ENCODE measurements at regions not wholly inside any gene's neighbourhood (a gene's known extent, or its start where the extent isn't known, plus 50 kb on each side); places are given as distances from the start of the nearest gene placed in this dataset.

DNA sequence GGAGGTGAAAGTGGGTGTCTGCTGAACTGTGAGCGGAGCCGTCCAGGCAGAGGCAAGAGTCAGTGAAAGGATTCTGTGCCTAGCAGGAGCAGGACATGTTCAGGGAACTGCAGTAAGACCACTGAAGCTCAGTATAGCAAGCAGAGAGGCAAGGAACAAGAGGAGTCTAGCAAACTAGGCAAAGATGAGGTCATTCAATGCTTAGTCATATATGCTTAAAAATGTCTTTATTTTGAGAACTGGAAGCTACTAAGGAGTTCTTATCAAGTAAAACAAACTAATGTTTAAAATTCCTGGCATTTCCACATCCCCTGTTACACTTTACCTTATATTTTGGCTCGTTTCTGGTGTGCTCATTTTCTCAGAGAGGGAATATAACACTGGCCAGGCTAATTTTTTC lies 913.4 kb downstream of the CBLN2 start:
- DNase-seq (ENCODE audit: low spot score in 2 of 2) = no peak
- Histone ChIP-seq H3K4me3 (no peak overlapping the region), H3K27me3 (no peaks in the 10 kb centered on the region), H3K36me3 (no peaks in the 10 kb centered on the region), H3K9me3 (peaks cover 4% of the 10 kb centered on the region), H3K4me1 (no peaks in the 10 kb centered on the region), H3K27ac (no peak overlapping the region)
- 71% methylated on average over 3 of the region's 3 CpGs for WGBS
- TF ChIP-seq POLR2A (IDR thresholded peaks at IDR 0.05) = no peak
- TF ChIP-seq, protein P1, sequence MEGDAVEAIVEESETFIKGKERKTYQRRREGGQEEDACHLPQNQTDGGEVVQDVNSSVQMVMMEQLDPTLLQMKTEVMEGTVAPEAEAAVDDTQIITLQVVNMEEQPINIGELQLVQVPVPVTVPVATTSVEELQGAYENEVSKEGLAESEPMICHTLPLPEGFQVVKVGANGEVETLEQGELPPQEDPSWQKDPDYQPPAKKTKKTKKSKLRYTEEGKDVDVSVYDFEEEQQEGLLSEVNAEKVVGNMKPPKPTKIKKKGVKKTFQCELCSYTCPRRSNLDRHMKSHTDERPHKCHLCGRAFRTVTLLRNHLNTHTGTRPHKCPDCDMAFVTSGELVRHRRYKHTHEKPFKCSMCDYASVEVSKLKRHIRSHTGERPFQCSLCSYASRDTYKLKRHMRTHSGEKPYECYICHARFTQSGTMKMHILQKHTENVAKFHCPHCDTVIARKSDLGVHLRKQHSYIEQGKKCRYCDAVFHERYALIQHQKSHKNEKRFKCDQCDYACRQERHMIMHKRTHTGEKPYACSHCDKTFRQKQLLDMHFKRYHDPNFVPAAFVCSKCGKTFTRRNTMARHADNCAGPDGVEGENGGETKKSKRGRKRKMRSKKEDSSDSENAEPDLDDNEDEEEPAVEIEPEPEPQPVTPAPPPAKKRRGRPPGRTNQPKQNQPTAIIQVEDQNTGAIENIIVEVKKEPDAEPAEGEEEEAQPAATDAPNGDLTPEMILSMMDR (IDR thresholded peaks at IDR 0.05) = no peak
- no peak for TF ChIP-seq EP300 (IDR thresholded peaks at IDR 0.05)
- no peak for TF ChIP-seq POLR2AphosphoS5 (IDR thresholded peaks at IDR 0.05)

DNA sequence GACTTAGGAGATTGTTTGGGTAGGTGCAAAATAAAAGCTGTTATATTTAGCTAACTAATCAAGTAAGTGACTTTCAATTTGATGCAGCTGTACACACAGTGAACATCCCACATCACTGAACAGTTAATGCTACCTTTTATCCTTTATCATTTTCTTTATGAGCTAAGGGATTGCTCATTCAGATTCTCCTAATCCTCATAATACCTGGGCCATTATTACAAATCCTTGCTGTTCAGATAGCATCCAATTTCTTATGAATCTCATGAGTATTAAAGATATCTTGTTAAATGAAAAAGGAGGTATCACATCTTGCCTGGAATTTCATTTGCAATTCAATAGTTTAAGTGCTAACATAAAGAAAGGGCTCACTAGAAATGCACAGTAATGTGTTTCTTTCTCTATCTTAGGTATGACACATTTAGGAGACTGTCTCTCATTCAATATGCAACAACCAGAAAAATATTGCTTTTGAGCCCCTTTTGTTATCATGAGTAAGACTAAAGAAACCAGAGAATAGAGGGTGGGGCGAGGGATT lies 918.5 kb downstream of the CBLN2 start:
- Histone ChIP-seq H3K4me3 (no peak overlapping the region), H3K4me1 (no peaks in the 10 kb centered on the region), H3K36me3 (no peaks in the 10 kb centered on the region), H3K27ac (no peak overlapping the region), H3K27me3 (no peaks in the 10 kb centered on the region), H3K9me3 (peaks cover 4% of the 10 kb centered on the region)
- no peak for TF ChIP-seq POLR2AphosphoS5 (IDR thresholded peaks at IDR 0.05)
- TF ChIP-seq POLR2A (IDR thresholded peaks at IDR 0.05) = no peak
- TF ChIP-seq, protein P1 (IDR thresholded peaks at IDR 0.05) = no peak
- no peak for TF ChIP-seq EP300 (IDR thresholded peaks at IDR 0.05)
- DNase-seq (ENCODE audit: low spot score in 2 of 2) = no peak
- WGBS = 88% methylated on average over 1 of the region's 1 CpG

DNA sequence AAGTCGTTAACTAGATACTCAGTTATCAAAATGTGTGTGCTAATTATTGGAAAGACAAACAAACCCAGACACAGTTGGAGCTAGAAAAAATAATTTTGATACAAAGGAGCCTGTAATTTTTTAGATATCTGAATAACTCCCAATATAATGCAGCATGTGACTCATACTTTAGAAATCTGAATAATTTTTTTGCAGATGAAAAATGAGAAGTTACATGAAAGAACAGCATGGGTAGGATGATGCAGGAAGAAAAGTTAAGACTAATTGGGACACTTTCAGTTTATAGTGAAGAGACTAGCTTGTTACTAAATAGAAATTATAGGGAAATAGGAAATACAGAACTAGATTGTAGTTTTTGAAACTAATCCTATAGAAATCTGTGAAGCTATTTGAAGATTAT lies 945.8 kb downstream of the CBLN2 start:
- H3K27ac ChIP-seq = no peak overlapping the region
- H3K36me3 ChIP-seq = no peaks in the 10 kb centered on the region
- no peaks in the 10 kb centered on the region for H3K4me1 ChIP-seq
- no peak for DNase-seq (ENCODE audit: low spot score in 2 of 2)
- no peak overlapping the region for H3K4me3 ChIP-seq
- H3K9me3 ChIP-seq = peaks cover 3% of the 10 kb centered on the region
- TF ChIP-seq, protein P1 (IDR thresholded peaks at IDR 0.05) = no peak
- TF ChIP-seq POLR2A (IDR thresholded peaks at IDR 0.05) (no peak), EP300 (IDR thresholded peaks at IDR 0.05) (no peak), POLR2AphosphoS5 (IDR thresholded peaks at IDR 0.05) (no peak)
- 41% methylated on average over 1 of the region's 1 CpG for WGBS
- no peaks in the 10 kb centered on the region for H3K27me3 ChIP-seq

GRCh38 chr18:71597219-71597618 lies 946.9 kb downstream of the CBLN2 start:
- TF ChIP-seq, protein P1 (IDR thresholded peaks at IDR 0.05) = no peak
- TF ChIP-seq POLR2A (IDR thresholded peaks at IDR 0.05) (no peak), EP300 (IDR thresholded peaks at IDR 0.05) (no peak), POLR2AphosphoS5 (IDR thresholded peaks at IDR 0.05) (no peak)
- peaks cover 3% of the 10 kb centered on the region for H3K9me3 ChIP-seq
- no peaks in the 10 kb centered on the region for H3K27me3 ChIP-seq
- WGBS = 36% methylated on average over 1 of the region's 1 CpG
- H3K4me3 ChIP-seq = no peak overlapping the region
- H3K27ac ChIP-seq = no peak overlapping the region
- no peak for DNase-seq (ENCODE audit: low spot score in 2 of 2)
- H3K4me1 ChIP-seq = no peaks in the 10 kb centered on the region
- no peaks in the 10 kb centered on the region for H3K36me3 ChIP-seq

DNA sequence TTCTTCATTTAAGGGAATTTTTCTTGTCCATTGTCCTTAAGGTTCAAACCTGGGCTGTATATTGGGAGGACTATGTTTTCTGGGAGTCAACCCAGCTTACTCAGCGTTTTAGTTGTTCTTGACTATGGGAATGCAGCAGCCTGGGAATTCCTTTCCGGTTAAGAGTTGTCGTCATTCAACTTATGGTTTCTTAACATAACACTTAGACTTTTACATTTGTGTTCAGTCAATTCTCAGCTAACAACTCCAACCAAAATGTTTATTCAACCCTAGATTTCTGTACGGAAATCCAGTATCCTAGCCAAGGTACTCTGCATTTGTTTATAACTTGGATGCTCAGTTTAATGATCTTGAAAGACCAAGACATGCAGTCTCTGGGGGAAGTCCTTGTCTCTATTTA lies 960.9 kb downstream of the CBLN2 start:
- DNase-seq (ENCODE audit: low spot score in 2 of 2) = no peak
- Histone ChIP-seq H3K4me3 (no peak overlapping the region), H3K27ac (no peak overlapping the region), H3K36me3 (no peaks in the 10 kb centered on the region), H3K9me3 (no peaks in the 10 kb centered on the region), H3K4me1 (no peaks in the 10 kb centered on the region), H3K27me3 (no peaks in the 10 kb centered on the region)
- 82% methylated on average over 4 of the region's 4 CpGs for WGBS
- TF ChIP-seq POLR2A (IDR thresholded peaks at IDR 0.05) (no peak), POLR2AphosphoS5 (IDR thresholded peaks at IDR 0.05) (no peak), EP300 (IDR thresholded peaks at IDR 0.05) (no peak)
- TF ChIP-seq, protein P1 (IDR thresholded peaks at IDR 0.05) = no peak

Measured in suprapubic skin (tissue), 4 donors.